Embryonic facial prominence (tissue), 1 donor: ENCODE measurements at regions not wholly inside any gene's neighbourhood (a gene's known extent, or its start where the extent isn't known, plus 50 kb on each side); places are given as distances from the start of the nearest gene placed in this dataset.

Experiments
- DNase-seq: peaks from one replicate; pipeline ENCODE4 v3.0.0-alpha.2; 2016; ENCODE audit errors: extremely low spot score

GRCh38 chr2:7722212-7722910 lies 805.1 kb downstream of the RNF144A start:
- DNase-seq: no peak

GRCh38 chr2:7724336-7724735 lies 807.1 kb downstream of the RNF144A start:
- no peak for DNase-seq

DNA sequence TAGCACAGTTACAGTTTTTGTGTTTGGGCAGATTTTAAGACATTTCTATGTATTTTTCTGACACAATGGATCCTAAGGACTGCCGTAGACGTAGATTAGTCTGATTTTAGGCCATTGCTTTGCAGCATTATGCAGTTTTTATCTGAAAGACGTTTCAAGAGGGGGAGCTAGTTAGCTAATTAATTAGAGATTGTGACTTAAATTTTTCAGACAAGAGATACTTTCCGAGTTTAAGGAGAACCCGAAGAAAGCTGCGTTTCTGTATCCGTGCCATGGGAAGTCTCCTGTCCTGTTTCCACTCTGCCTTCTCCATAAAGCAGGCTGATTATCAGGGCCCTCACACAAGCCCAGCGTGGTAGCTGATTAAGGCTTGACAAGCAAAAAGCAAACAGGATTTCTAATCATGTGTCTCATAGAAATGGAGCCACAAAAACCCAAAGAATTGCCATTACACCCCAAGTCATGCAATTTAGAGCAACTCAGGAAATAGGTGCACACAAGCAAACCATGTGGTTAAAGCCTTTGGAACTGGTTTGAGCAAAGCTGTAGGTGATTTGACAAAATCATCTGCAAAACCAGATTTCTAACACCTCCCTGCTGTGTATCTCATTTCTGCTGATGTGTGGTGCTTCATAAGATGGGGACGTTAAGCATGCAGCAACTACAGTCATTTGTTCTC lies 808.1 kb downstream of the RNF144A start:
- DNase-seq: no peak

DNA sequence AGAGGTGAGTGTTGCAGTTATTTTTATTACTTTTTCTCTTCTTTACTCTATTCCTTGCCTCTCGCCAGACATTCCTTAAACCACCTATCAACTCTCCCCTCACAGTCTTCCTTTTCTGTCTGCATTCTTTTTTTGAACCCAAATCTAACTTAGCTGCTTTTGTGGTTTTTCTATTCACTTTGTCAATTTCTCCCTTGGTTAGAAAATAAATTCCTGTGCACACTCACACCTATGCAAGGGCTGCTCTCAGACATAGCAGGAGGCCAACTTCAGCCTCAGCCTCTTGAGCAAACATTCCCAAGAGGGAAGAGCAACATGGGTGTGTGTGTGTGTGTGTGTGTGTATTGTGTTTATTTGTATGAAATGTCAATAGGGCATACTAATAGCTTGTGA lies 808.6 kb downstream of the RNF144A start:
- no peak for DNase-seq

DNA sequence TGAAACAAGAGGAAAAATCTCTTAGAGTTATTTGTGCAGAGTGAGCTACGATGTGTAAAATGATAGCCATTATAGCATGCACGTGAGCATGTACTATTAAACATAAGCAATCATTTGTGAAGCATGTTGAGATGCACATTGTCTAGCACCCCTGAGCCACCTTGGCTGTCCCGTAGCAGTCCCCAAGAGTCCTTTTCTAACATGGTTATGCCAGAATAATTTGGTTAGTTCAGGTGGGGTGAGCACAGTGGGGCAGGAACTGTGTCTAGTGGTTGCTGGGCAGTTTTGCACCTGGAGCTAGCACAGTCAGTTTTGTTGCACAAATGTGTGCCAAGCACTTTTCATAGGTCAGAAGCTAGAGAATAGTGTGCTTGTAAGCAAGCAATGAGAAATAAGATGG lies 809.8 kb downstream of the RNF144A start:
- DNase-seq: no peak

GRCh38 chr2:7728388-7728787 lies 811.2 kb downstream of the RNF144A start:
- DNase-seq: no peak

GRCh38 chr2:7730449-7730848 lies 813.2 kb downstream of the RNF144A start:
- no peak for DNase-seq

- no peak for DNase-seq
Measured at GRCh38 chr2:7730990-7731389, 813.8 kb downstream of the RNF144A start.

DNA sequence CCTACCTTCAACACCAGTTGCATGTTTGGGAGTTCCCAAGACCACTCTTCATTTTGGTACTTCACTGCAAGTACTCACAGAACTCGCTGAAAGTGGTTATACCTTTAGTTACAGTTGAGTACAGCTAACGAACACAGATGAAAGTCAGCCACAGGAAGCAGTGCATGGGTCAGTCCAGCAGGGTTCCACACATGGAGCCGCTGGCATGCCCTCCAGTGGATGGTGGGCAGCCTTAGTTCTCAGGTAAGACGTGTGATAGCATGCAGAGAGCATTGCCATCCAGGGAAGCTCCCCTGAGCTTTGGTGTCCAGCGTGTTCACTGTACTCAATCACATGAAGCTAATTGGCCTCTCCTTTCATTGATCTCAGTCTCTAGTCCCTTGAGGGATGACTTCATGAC lies 815.3 kb downstream of the RNF144A start:
- no peak for DNase-seq

DNA sequence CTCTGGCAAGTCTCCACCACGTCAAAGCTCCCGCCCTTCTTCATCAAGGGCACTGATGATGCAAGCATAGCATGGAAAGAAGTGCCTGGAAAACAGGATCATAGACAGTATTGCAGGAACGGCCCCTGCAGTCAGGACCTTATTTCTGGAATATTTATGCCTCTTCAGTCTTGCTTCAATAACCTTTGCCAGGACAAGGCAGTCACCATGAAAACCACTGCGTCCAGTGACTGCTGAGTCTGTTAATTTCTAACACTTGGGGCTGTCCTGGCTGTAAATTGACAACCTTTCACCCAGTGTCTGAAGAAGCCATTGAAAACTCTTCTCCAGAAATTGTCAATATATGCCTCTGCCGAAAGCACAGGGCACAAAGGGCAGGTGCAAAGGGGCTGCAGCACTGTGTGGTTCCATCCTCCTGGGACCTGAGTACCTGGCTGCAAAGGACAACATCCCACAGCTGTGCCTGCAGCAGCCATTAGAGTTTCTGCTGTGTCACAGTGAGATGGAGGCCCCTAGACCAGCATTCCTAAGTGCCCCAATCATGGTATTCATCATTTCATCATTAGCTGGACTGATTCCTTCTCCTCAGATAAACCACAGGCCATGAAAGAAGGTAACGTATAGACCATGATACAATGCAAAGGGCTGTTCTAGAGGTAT lies 819.6 kb downstream of the RNF144A start:
- DNase-seq: no peak

DNA sequence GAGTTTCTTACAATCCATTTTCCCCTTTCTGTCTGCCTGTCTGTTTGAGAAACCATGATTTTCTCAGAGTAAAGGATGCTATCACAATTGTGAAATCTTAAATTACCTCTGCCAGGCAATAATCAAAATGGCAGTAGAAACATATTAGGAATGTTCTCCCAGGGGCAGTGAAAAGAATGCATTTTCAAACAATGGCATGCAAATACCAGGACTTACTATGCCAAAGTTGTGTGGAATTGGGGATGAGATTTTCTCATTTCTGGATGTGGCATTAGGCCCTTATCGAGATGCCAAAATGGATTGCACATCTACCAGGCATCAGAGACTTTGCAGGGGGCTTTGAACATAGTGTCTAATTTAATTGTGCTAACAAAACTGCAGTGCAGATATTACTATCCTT lies 821.4 kb downstream of the RNF144A start:
- DNase-seq: no peak

GRCh38 chr2:7740114-7740513 lies 822.9 kb downstream of the RNF144A start:
- no peak for DNase-seq

- DNase-seq: no peak
Measured at GRCh38 chr2:7742301-7742700, 825.1 kb downstream of the RNF144A start.

GRCh38 chr2:7744827-7745226 lies 827.6 kb downstream of the RNF144A start:
- no peak for DNase-seq

DNA sequence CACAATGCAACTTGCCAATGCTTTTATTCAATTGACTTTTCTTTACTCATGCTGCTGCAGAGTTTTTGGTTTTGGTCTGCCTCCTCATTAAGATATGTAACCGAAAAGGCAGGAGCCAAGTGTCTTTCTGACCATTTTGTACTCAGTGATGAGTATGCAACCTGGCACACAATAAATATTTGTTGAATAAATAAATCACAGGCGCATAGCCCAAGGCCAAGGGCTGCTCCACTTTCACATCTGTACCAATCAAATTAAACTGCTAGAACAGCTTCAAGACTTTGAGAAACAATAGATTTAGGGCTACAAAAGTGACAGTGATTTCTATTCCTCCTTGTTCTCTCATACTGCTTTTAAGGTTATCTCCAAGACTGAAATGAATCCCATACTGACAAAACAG lies 828.2 kb downstream of the RNF144A start:
- DNase-seq: no peak

GRCh38 chr2:7748717-7749415 lies 831.7 kb downstream of the RNF144A start:
- DNase-seq: no peak

- DNase-seq: no peak
Measured at GRCh38 chr2:7749895-7750559, 832.8 kb downstream of the RNF144A start.

DNA sequence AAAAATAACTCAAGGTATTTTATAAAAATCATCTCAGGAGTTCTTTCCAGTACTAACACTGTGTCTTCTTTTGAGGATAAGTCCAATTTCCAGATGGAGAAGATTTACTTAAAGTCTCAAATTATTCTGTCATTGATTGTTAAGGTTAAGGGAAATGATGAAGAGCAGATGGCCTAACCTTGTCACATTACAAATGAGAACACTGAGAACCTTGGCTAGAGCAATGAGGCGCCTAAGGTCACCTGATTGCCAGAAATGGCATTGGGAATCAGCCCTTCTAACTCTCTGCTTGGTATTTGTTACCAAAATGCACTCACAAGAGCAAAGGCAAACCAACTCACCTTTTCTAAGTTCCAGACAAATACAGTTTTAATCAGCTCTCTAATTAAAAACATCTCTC lies 835.1 kb downstream of the RNF144A start:
- no peak for DNase-seq

DNA sequence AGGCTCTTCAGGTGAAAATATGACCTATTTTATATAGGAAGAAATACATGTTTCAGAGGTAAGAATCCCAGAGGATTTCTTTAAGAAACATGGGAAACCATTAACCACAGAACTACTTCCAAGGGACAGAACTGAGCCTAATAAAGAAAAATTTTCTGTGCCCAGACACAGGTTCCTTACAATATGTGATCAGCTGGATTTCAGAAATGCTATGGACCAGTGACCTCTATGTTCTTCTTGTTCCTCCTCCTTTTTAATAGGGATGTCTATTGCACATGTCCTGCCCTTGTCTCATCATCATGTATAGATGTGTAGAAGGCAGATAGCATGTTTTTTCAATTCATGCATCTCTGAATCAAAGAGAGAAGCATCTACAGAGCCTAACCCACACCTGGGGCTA lies 836.6 kb downstream of the RNF144A start:
- DNase-seq: no peak

DNA sequence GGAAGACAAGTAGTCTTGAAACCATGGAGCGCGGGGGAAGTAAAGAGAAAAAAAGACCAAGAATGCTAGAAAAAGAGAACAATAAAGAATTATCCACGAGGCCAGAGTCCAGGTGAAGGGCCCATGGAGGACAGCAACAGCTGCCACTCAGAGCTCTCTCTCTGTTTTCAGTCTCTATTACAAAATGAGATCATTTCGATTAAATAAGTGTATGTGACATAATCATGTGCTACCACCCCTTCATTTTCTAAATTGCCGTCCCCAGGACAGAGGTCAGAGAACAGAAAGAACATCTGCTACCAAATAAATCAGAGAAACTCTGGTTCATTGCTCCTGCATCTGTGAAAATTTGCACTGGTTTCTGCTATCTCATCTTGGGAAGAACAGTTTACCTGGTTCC lies 838.7 kb downstream of the RNF144A start:
- no peak for DNase-seq

GRCh38 chr2:7758073-7758759 lies 841.0 kb downstream of the RNF144A start:
- DNase-seq: no peak
